OCI-LY3 (cell line): ENCODE measurements at regions not wholly inside any gene's neighbourhood (a gene's known extent, or its start where the extent isn't known, plus 50 kb on each side); places are given as distances from the start of the nearest gene placed in this dataset.

Source experiments
- H2AFZ ChIP-seq: fragments of 200-600, 300-600 bp; shearing (Covaris generic); 2 replicates; pipeline ENCODE4 v1.6.0; 2014; ENCODE audit warnings: antibody characterized with exemption, low read depth, low read length
- H3K27ac ChIP-seq: fragments of 200-600, 300-600 bp; sonication (generic); 2 replicates; pipeline ENCODE4 v1.5.1; 2014; ENCODE audit warnings: mild to moderate bottlenecking, low read length, moderate library complexity, mixed read lengths
- H3K27me3 ChIP-seq: fragments of 200-600, 300-600 bp; sonication (generic); 2 replicates; pipeline ENCODE4 v1.6.1; 2014; ENCODE audit warnings: low read depth, low read length, mixed read lengths
- H3K36me3 ChIP-seq: fragments of 200-600, 300-600 bp; sonication (generic); replicated peaks from 2 replicates; pipeline ENCODE3; 2014; ENCODE audit warnings: low read depth, low read length, mixed read lengths
- H3K4me1 ChIP-seq: fragments of 300-600, 200-600 bp; sonication (generic); 2 replicates; pipeline ENCODE4 v1.6.1; 2014; ENCODE audit warnings: low read length, mixed read lengths
- H3K4me2 ChIP-seq: fragments of 200-600, 300-600 bp; sonication (generic); 2 replicates; pipeline ENCODE4 v1.6.1; 2014; ENCODE audit warnings: low read length, mixed read lengths
- H3K4me3 ChIP-seq: fragments of 300-600, 200-600 bp; sonication (generic); 2 replicates; pipeline ENCODE4 v1.5.1; 2014; ENCODE audit warnings: antibody characterized with exemption, mild to moderate bottlenecking, low read length, moderate library complexity
- H3K79me2 ChIP-seq: fragments of 300-600, 200-600 bp; shearing (Covaris generic); 2 replicates; pipeline ENCODE4 v1.6.1; 2014; ENCODE audit warnings: mild to moderate bottlenecking, low read length, mixed read lengths
- H3K9ac ChIP-seq: fragments of 300-600, 200-600 bp; shearing (Covaris generic); 2 replicates; pipeline ENCODE4 v1.6.0; 2014; ENCODE audit warnings: mild to moderate bottlenecking, low read length, moderate library complexity
- H3K9me3 ChIP-seq: fragments of 200-600, 300-600 bp; shearing (Covaris generic); 2 replicates; pipeline ENCODE4 v1.6.1; 2014; ENCODE audit warnings: low read length, mixed read lengths; ENCODE audit not compliant: insufficient read depth
- H4K20me1 ChIP-seq: fragments of 200-600, 300-600 bp; sonication (generic); 2 replicates; pipeline ENCODE4 v1.6.1; 2016; ENCODE audit warnings: low read length, mixed read lengths; ENCODE audit not compliant: insufficient read depth
- CTCF ChIP-seq: fragments of 200-600, 300-600 bp; sonication (generic); IDR thresholded peaks from 2 replicates; pipeline ENCODE4 v1.5.1; 2014; ENCODE audit warnings: antibody characterized with exemption, low read length, low read depth
- EZH2phosphoT487 ChIP-seq: fragments of 200-600 bp; shearing (Covaris generic); IDR thresholded peaks from 2 replicates; pipeline ENCODE4 v1.6.1; 2018; ENCODE audit warnings: antibody characterized with exemption, mixed run types, low read depth

DNA sequence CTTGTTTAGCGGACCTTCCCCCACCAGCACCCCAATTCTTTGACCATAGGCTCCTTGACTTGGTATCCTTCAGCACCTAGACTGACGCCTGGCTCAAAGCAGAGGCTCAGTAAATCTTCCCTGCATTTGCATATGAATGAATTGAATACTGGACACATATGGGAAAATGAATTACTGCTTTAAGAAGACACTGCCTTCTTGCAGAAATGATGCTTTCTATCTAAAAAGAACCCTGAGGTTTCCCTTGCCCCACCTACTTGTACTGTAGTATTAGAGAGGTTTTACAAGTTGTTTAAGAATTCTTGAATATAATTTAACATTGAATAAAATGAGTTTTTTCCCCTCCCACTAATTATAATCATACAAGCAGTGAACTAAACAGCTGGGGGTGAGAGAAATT, 190.7 kb downstream of the SAMD5 start:
- Histone ChIP-seq H4K20me1 (no peaks in the 10 kb centered on the region), H3K27me3 (no peaks in the 10 kb centered on the region), H3K4me1 (no peaks in the 10 kb centered on the region), H3K4me3 (no peak overlapping the region), H3K27ac (no peak overlapping the region), H3K79me2 (no peaks in the 10 kb centered on the region), H3K9me3 (no peaks in the 10 kb centered on the region), H3K9ac (no peak overlapping the region), H2AFZ (no peak overlapping the region), H3K4me2 (no peak overlapping the region), H3K36me3 (no peaks in the 10 kb centered on the region)
- TF ChIP-seq EZH2phosphoT487 (no peak), CTCF (no peak)

GRCh38 chr6:147699637-147700036, 191.1 kb downstream of the SAMD5 start:
- Histone ChIP-seq H3K79me2 (no peaks in the 10 kb centered on the region), H3K4me1 (no peaks in the 10 kb centered on the region), H2AFZ (no peak overlapping the region), H3K27me3 (no peaks in the 10 kb centered on the region), H3K27ac (no peak overlapping the region), H3K9me3 (no peaks in the 10 kb centered on the region), H3K4me2 (no peak overlapping the region), H4K20me1 (no peaks in the 10 kb centered on the region), H3K36me3 (no peaks in the 10 kb centered on the region), H3K4me3 (no peak overlapping the region), H3K9ac (no peak overlapping the region)
- TF ChIP-seq CTCF (no peak), EZH2phosphoT487 (no peak)

DNA sequence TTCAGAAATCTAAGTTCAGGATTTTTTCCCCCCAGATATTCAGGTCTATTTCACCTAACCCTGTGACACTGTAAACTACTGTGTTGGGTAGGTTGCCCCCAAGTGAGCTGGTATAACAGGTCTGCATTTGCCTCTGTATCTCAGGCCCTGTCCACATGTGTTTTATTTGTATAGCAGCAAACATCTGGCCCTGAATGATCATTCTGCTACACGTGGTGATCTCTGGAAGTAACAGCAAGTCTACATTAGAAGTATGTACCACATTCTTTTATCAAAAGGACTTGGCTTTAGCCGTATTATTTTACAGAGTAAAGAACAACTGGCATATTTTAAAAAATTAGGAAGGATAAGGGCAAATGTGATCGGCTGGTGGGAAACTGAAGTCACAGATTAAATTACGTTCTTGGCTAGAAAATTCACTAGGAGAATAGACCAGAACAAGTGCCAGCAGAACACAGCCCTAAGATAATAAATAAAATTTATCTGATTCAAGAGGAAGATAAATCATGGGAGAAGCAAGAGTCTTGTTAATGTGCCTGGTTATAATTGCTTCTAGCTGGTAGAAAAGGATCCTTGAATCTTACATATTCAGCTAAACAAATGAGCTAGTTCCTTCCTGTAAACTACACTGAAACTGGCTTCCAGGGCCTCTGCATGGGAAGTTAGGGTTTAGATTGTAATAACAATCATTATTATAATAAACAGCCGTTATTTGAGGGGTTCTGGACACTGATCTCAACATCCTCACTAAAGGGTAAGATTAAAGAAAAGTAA, 192.1 kb downstream of the SAMD5 start:
- no peaks in the 10 kb centered on the region for H3K27me3 ChIP-seq
- no peaks in the 10 kb centered on the region for H3K9me3 ChIP-seq
- H2AFZ ChIP-seq: no peak overlapping the region
- H3K27ac ChIP-seq: no peak overlapping the region
- no peak overlapping the region for H3K4me3 ChIP-seq
- no peaks in the 10 kb centered on the region for H4K20me1 ChIP-seq
- H3K4me1 ChIP-seq: no peaks in the 10 kb centered on the region
- H3K4me2 ChIP-seq: no peak overlapping the region
- TF ChIP-seq CTCF (no peak), EZH2phosphoT487 (no peak)
- no peaks in the 10 kb centered on the region for H3K36me3 ChIP-seq
- H3K79me2 ChIP-seq: no peaks in the 10 kb centered on the region
- no peak overlapping the region for H3K9ac ChIP-seq

- Histone ChIP-seq H3K27me3 (no peaks in the 10 kb centered on the region), H3K79me2 (no peaks in the 10 kb centered on the region), H3K9ac (no peak overlapping the region), H3K36me3 (no peaks in the 10 kb centered on the region), H2AFZ (no peak overlapping the region), H3K27ac (no peak overlapping the region), H3K4me3 (no peak overlapping the region), H3K9me3 (no peaks in the 10 kb centered on the region), H3K4me1 (no peaks in the 10 kb centered on the region), H4K20me1 (no peaks in the 10 kb centered on the region), H3K4me2 (no peak overlapping the region)
- TF ChIP-seq CTCF (no peak), EZH2phosphoT487 (no peak)
These were observed 196.2 kb downstream of the SAMD5 start for GRCh38 chr6:147704691-147705090.
